ENCODE measurements at regions not wholly inside any gene's neighbourhood (a gene's known extent, or its start where the extent isn't known, plus 50 kb on each side); places are given as distances from the start of the nearest gene placed in this dataset.
A peak's percentile ranks its signal among the peaks of the same experiment; 100 is the strongest.

- TF ChIP-seq, protein P1, sequence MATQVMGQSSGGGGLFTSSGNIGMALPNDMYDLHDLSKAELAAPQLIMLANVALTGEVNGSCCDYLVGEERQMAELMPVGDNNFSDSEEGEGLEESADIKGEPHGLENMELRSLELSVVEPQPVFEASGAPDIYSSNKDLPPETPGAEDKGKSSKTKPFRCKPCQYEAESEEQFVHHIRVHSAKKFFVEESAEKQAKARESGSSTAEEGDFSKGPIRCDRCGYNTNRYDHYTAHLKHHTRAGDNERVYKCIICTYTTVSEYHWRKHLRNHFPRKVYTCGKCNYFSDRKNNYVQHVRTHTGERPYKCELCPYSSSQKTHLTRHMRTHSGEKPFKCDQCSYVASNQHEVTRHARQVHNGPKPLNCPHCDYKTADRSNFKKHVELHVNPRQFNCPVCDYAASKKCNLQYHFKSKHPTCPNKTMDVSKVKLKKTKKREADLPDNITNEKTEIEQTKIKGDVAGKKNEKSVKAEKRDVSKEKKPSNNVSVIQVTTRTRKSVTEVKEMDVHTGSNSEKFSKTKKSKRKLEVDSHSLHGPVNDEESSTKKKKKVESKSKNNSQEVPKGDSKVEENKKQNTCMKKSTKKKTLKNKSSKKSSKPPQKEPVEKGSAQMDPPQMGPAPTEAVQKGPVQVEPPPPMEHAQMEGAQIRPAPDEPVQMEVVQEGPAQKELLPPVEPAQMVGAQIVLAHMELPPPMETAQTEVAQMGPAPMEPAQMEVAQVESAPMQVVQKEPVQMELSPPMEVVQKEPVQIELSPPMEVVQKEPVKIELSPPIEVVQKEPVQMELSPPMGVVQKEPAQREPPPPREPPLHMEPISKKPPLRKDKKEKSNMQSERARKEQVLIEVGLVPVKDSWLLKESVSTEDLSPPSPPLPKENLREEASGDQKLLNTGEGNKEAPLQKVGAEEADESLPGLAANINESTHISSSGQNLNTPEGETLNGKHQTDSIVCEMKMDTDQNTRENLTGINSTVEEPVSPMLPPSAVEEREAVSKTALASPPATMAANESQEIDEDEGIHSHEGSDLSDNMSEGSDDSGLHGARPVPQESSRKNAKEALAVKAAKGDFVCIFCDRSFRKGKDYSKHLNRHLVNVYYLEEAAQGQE (IDR thresholded peaks at IDR 0.05; ENCODE audit: low read depth, low read length) = peak; percentile 61; the same call in 1 of the 2 replicates
- no peak for TF ChIP-seq FOXJ3 (CRISPR knock-in tag; IDR thresholded peaks at IDR 0.05)
- TF ChIP-seq POLR2AphosphoS5 (IDR thresholded peaks at IDR 0.05; ENCODE audit: low read depth, low read length) = peak; percentile 41; the same call in 1 of the 2 replicates
- TF ChIP-seq MXI1 (IDR thresholded peaks at IDR 0.05; ENCODE audit: low read depth, low read length) = no peak
- no peak for TF ChIP-seq NRF1 (IDR thresholded peaks at IDR 0.05; ENCODE audit: low read depth, low read length)
- peak; percentile 25; the same call in 1 of the 2 replicates for TF ChIP-seq GABPA (IDR thresholded peaks at IDR 0.05; ENCODE audit: low read depth)
Observed at GRCh38 chr1:201713086-201713810, 115.7 kb upstream of the IPO9 start (continued).

- Histone ChIP-seq H3K36me3 (replicated peaks in 1 of 2; ENCODE audit: control insufficient read depth in 1 of 2, insufficient read depth in 2 of 2, low read length in 1 of 2) (peaks cover 27 to 48% of the 10 kb centered on the region in 2 experiments), H3K79me2 (ENCODE audit: insufficient read depth) (peaks cover 74% of the 10 kb centered on the region), H3K27me3 (ENCODE audit: insufficient read depth) (no peaks in the 10 kb centered on the region), H3K4me1 (ENCODE audit: control insufficient read depth in 1 of 2, insufficient read depth in 2 of 2, low read depth in 1 of 2, low read length in 1 of 2) (peaks cover 7 to 65% of the 10 kb centered on the region in 2 experiments; a peak in 3 of 4 replicates), H3K9me2 (no peaks in the 10 kb centered on the region), H3F3A (replicated peaks; ENCODE audit: insufficient read depth) (peaks cover 67% of the 10 kb centered on the region), H3K9me3 (no peaks in the 10 kb centered on the region), H3K4me3 (ENCODE audit: low read depth in 2 of 2, low read length in 1 of 2) (no peak overlapping the region), H4K20me1 (ENCODE audit: insufficient read depth) (no peaks in the 10 kb centered on the region), H3K4me2 (peak overlapping the region; percentile 70), H2AFZ (ENCODE audit: low read depth) (no peak overlapping the region), H3K27ac (ENCODE audit: low read depth in 2 of 2, low read length in 1 of 2) (peak overlapping the region; percentile 75 to 98), H3K9ac (peak overlapping the region; percentile 78)
- DNase-seq = no peak
- WGBS (ENCODE audit: low lambda C conversion rate) = 42% methylated on average over 9 of the region's 9 CpGs
- ChIA-PET CTCF (interaction anchor here (1.1 to 35.0 kb wide), 6 partner anchors 9 to 184 kb away, joined by 3 to 827 read pairs (median 16); no protein-coding TSS in a partner anchor), POLR2A (interaction anchor here (0.8 kb wide), 1 partner anchor 115 kb away, joined by 3 read pairs; no protein-coding TSS in a partner anchor)
- TF ChIP-seq YY1 (IDR thresholded peaks at IDR 0.05; ENCODE audit: low read depth) (no peak; the same call in 1 of the 2 replicates), GATA2 (CRISPR knock-in tag; IDR thresholded peaks at IDR 0.05) (no peak), RFX5 (IDR thresholded peaks at IDR 0.05; ENCODE audit: low read length) (no peak), FOSL2 (IDR thresholded peaks at IDR 0.05; ENCODE audit: borderline replicate concordance, low read depth) (peak; percentile 99), RXRA (IDR thresholded peaks at IDR 0.05; ENCODE audit: borderline replicate concordance, low read depth) (peak; percentile 70; the same call in 1 of the 2 replicates), TCF12 (IDR thresholded peaks at IDR 0.05) (peak; percentile 94), JUND (IDR thresholded peaks at IDR 0.05) (peak; percentile 98), POLR2AphosphoS5 (IDR thresholded peaks at IDR 0.05; ENCODE audit: low read depth, low read length) (peak; percentile 83), SIN3A (IDR thresholded peaks at IDR 0.05; ENCODE audit: borderline replicate concordance, low read depth, low read length) (0 out of 2 replicates have a peak, but pooled peaks have one; percentile 85), TAF1 (IDR thresholded peaks at IDR 0.05; ENCODE audit: borderline replicate concordance, low read depth, low read length) (no peak), NRF1 (IDR thresholded peaks at IDR 0.05; ENCODE audit: low read depth, low read length) (no peak), FOXJ3 (CRISPR knock-in tag; IDR thresholded peaks at IDR 0.05) (no peak), TEAD4 (IDR thresholded peaks at IDR 0.05; ENCODE audit: borderline replicate concordance, insufficient read depth) (peak; percentile 90), NFIC (IDR thresholded peaks at IDR 0.05; ENCODE audit: borderline replicate concordance) (peak; percentile 97)
- TF ChIP-seq, protein P2, sequence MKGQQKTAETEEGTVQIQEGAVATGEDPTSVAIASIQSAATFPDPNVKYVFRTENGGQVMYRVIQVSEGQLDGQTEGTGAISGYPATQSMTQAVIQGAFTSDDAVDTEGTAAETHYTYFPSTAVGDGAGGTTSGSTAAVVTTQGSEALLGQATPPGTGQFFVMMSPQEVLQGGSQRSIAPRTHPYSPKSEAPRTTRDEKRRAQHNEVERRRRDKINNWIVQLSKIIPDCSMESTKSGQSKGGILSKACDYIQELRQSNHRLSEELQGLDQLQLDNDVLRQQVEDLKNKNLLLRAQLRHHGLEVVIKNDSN (IDR thresholded peaks at IDR 0.05; ENCODE audit: borderline replicate concordance, low read depth) = 0 out of 2 replicates have a peak, but pooled peaks have one; percentile 6
- TF ChIP-seq, protein P3, sequence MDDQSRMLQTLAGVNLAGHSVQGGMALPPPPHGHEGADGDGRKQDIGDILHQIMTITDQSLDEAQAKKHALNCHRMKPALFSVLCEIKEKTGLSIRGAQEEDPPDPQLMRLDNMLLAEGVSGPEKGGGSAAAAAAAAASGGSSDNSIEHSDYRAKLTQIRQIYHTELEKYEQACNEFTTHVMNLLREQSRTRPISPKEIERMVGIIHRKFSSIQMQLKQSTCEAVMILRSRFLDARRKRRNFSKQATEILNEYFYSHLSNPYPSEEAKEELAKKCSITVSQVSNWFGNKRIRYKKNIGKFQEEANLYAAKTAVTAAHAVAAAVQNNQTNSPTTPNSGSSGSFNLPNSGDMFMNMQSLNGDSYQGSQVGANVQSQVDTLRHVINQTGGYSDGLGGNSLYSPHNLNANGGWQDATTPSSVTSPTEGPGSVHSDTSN (IDR thresholded peaks at IDR 0.05) = peak; percentile 77
- TF ChIP-seq, protein P1 (IDR thresholded peaks at IDR 0.05; ENCODE audit: low read depth, low read length) = peak; percentile 49; the same call in 1 of the 2 replicates
Observed at GRCh38 chr1:201714542-201715329, 114.2 kb upstream of the IPO9 start.
